RWPE2 (cell line): ENCODE measurements at regions not wholly inside any gene's neighbourhood (a gene's known extent, or its start where the extent isn't known, plus 50 kb on each side); places are given as distances from the start of the nearest gene placed in this dataset.

Source experiments
- ATAC-seq: fragments of 200-7000 bp; cut with Tn5 transposase; 3 replicates; pipeline ENCODE4 v1.9.1; 2021; ENCODE audit warnings: low read depth
- DNase-seq: peaks from one replicate; pipeline ENCODE4 v3.0.0-alpha.2; 2020; ENCODE audit warnings: low spot score
- H3K27ac ChIP-seq: fragments of 450-650 bp; 2 replicates; pipeline ENCODE4 v1.5.1; 2017; ENCODE audit warnings: mild to moderate bottlenecking; ENCODE audit not compliant: poor library complexity, severe bottlenecking
- H3K27me3 ChIP-seq: fragments of 250-450 bp; sonication (Bioruptor Pico); 2 replicates; pipeline ENCODE4 v1.5.1; 2021; ENCODE audit warnings: mild to moderate bottlenecking, moderate library complexity; ENCODE audit not compliant: insufficient read depth, poor library complexity, severe bottlenecking
- H3K36me3 ChIP-seq: fragments of 250-450 bp; sonication (Bioruptor Pico); 2 replicates; pipeline ENCODE4 v1.5.1; 2020; ENCODE audit warnings: low read depth, mild to moderate bottlenecking, moderate library complexity
- H3K4me1 ChIP-seq: fragments of 250-450 bp; sonication (Bioruptor Pico); 2 replicates; pipeline ENCODE4 v1.5.1; 2021; ENCODE audit warnings: mild to moderate bottlenecking, moderate library complexity; ENCODE audit not compliant: insufficient read depth, poor library complexity, severe bottlenecking
- H3K4me3 ChIP-seq: fragments of 250-450 bp; sonication (Bioruptor Pico); 2 replicates; pipeline ENCODE4 v1.5.1; 2021; ENCODE audit warnings: mild to moderate bottlenecking, moderate library complexity; ENCODE audit not compliant: severe bottlenecking
- H3K9me3 ChIP-seq: fragments of 250-450 bp; sonication (Bioruptor Pico); 2 replicates; pipeline ENCODE4 v1.5.1; 2021; ENCODE audit warnings: mild to moderate bottlenecking, moderate library complexity; ENCODE audit not compliant: severe bottlenecking
- TF ChIP-seq, protein P1 (sequence below): fragments of 450-650 bp; IDR thresholded peaks from one replicate; pipeline ENCODE4 v1.5.1; 2017; ENCODE audit warnings: mild to moderate bottlenecking, moderate library complexity; ENCODE audit not compliant: poor library complexity, severe bottlenecking

- peaks cover 1% of the 10 kb centered on the region for H3K9me3 ChIP-seq
- no peaks in the 10 kb centered on the region for H3K27me3 ChIP-seq
- H3K4me3 ChIP-seq, result no peak overlapping the region
- H3K27ac ChIP-seq, result no peak overlapping the region
- H3K36me3 ChIP-seq, result no peaks in the 10 kb centered on the region
- DNase-seq, result no peak
- no peaks in the 10 kb centered on the region for H3K4me1 ChIP-seq
- ATAC-seq, result no peak
- TF ChIP-seq, protein P1, sequence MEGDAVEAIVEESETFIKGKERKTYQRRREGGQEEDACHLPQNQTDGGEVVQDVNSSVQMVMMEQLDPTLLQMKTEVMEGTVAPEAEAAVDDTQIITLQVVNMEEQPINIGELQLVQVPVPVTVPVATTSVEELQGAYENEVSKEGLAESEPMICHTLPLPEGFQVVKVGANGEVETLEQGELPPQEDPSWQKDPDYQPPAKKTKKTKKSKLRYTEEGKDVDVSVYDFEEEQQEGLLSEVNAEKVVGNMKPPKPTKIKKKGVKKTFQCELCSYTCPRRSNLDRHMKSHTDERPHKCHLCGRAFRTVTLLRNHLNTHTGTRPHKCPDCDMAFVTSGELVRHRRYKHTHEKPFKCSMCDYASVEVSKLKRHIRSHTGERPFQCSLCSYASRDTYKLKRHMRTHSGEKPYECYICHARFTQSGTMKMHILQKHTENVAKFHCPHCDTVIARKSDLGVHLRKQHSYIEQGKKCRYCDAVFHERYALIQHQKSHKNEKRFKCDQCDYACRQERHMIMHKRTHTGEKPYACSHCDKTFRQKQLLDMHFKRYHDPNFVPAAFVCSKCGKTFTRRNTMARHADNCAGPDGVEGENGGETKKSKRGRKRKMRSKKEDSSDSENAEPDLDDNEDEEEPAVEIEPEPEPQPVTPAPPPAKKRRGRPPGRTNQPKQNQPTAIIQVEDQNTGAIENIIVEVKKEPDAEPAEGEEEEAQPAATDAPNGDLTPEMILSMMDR, result no peak
These were observed 130.7 kb downstream of the ZFP36L2 start for GRCh38 chr2:43095533-43096295.

GRCh38 chr2:43092520-43093179 lies 133.8 kb downstream of the ZFP36L2 start:
- no peak for ATAC-seq
- H3K9me3 ChIP-seq, result peaks cover 6% of the 10 kb centered on the region
- no peak overlapping the region for H3K27ac ChIP-seq

DNA sequence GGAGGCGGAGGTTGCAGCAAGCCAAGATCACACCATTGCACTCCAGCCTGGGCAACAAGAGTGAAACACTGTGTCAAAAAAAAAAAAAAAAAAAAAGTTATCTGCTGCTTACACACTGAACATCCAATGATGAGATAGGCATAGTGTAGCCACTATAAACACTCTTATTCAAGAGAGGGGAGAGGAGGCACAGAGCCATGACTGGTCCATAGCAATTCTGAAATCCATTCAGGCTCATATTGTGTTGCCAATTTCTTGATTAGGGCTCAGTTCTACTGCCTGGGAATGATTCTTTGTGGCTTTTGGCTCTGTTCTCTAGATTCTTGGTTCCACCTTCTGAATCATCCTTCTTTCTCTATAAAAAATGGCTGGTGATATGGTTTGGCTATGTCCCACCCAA lies 136.1 kb downstream of the ZFP36L2 start:
- Histone ChIP-seq H3K4me1 (peaks cover 27% of the 10 kb centered on the region), H3K36me3 (no peaks in the 10 kb centered on the region), H3K9me3 (peaks cover 6% of the 10 kb centered on the region), H3K27ac (no peak overlapping the region), H3K4me3 (no peak overlapping the region), H3K27me3 (no peaks in the 10 kb centered on the region)
- no peak for ATAC-seq
- no peak for DNase-seq
- TF ChIP-seq, protein P1, result no peak

More at GRCh38 chr2:43092520-43093179, 133.8 kb downstream of the ZFP36L2 start:
- H3K36me3 ChIP-seq, result no peaks in the 10 kb centered on the region
- H3K27me3 ChIP-seq, result no peaks in the 10 kb centered on the region
- DNase-seq, result no peak
- H3K4me3 ChIP-seq, result no peak overlapping the region
- peaks cover 6% of the 10 kb centered on the region for H3K4me1 ChIP-seq
- TF ChIP-seq, protein P1, result no peak

- TF ChIP-seq, protein P1, result no peak
- Histone ChIP-seq H3K36me3 (no peaks in the 10 kb centered on the region), H3K4me1 (peaks cover 46% of the 10 kb centered on the region), H3K9me3 (peaks cover 6% of the 10 kb centered on the region), H3K27ac (peak overlapping the region; percentile 99), H3K4me3 (no peak overlapping the region), H3K27me3 (no peaks in the 10 kb centered on the region)
- ATAC-seq (no peak), DNase-seq (no peak)
These were observed 138.0 kb downstream of the ZFP36L2 start for GRCh38 chr2:43088143-43089073.
